DOHH2 (cell line): ENCODE measurements at regions not wholly inside any gene's neighbourhood (a gene's known extent, or its start where the extent isn't known, plus 50 kb on each side); places are given as distances from the start of the nearest gene placed in this dataset.

Experiments
- H3F3A ChIP-seq: fragments of 200-600 bp; sonication (generic), shearing (Covaris generic); 2 replicates; pipeline ENCODE4 v1.6.0; 2016; ENCODE audit warnings: antibody characterized with exemption, mild to moderate bottlenecking; ENCODE audit not compliant: control insufficient read depth, insufficient read depth
- H3K27ac ChIP-seq: fragments of 200-600 bp; sonication (generic); 2 replicates; pipeline ENCODE4 v1.5.1; 2014; ENCODE audit warnings: low read depth, mild to moderate bottlenecking, low read length, moderate library complexity
- H3K27me3 ChIP-seq: fragments of 200-600 bp; sonication (generic); 2 replicates; pipeline ENCODE4 v1.6.1; 2014; ENCODE audit warnings: mild to moderate bottlenecking, low read length, mixed read lengths; ENCODE audit not compliant: control insufficient read depth
- H3K36me3 ChIP-seq: fragments of 200-600 bp; sonication (generic); 2 replicates; pipeline ENCODE4 v1.6.1; 2014; ENCODE audit warnings: mild to moderate bottlenecking, low read length, moderate library complexity, mixed read lengths; ENCODE audit not compliant: control insufficient read depth
- H3K4me1 ChIP-seq: fragments of 200-600 bp; sonication (generic); 2 replicates; pipeline ENCODE4 v1.6.1; 2014; ENCODE audit warnings: mild to moderate bottlenecking, low read length, mixed read lengths; ENCODE audit not compliant: control insufficient read depth
- H3K4me2 ChIP-seq: fragments of 200-600 bp; sonication (generic); 2 replicates; pipeline ENCODE4 v1.6.0; 2014; ENCODE audit warnings: mild to moderate bottlenecking, low read length, moderate library complexity
- H3K4me3 ChIP-seq: fragments of 200-600 bp; sonication (generic); 2 replicates; pipeline ENCODE4 v1.5.1; 2014; ENCODE audit warnings: mild to moderate bottlenecking, low read length, mixed read lengths
- H3K79me2 ChIP-seq: fragments of 200-600 bp; sonication (generic); 2 replicates; pipeline ENCODE4 v1.6.1; 2014; ENCODE audit warnings: mild to moderate bottlenecking, low read length, mixed read lengths; ENCODE audit not compliant: control insufficient read depth
- H3K9me2 ChIP-seq: fragments of 200-600 bp; sonication (generic); replicated peaks from 2 replicates; pipeline ENCODE4 v1.6.1; 2014; ENCODE audit warnings: mild to moderate bottlenecking, low read length, mixed read lengths; ENCODE audit not compliant: control insufficient read depth
- H3K9me3 ChIP-seq: fragments of 200-600 bp; sonication (generic); 2 replicates; pipeline ENCODE4 v1.6.1; 2014; ENCODE audit warnings: antibody characterized with exemption, low read length, mixed read lengths; ENCODE audit not compliant: control insufficient read depth, insufficient read depth
- H4K20me1 ChIP-seq: fragments of 200-600 bp; sonication (generic); 2 replicates; pipeline ENCODE4 v1.6.0; 2014; ENCODE audit warnings: low read depth, mild to moderate bottlenecking, antibody characterized with exemption, low read length, moderate library complexity; ENCODE audit not compliant: control insufficient read depth, insufficient read depth
- EZH2phosphoT487 ChIP-seq: fragments of 200-600 bp; sonication (generic); IDR thresholded peaks from 2 replicates; pipeline ENCODE4 v1.6.1; 2017; ENCODE audit warnings: borderline replicate concordance, mild to moderate bottlenecking, antibody characterized with exemption, low read length, moderate library complexity, mixed read lengths
- TF ChIP-seq, protein P1 (sequence below): fragments of 200-600 bp; sonication (generic); IDR thresholded peaks from one replicate; pipeline ENCODE4 v1.5.1; 2014; ENCODE audit warnings: antibody characterized with exemption, mild to moderate bottlenecking, low read depth, low read length; ENCODE audit not compliant: poor library complexity, severe bottlenecking

- TF ChIP-seq, protein P1, sequence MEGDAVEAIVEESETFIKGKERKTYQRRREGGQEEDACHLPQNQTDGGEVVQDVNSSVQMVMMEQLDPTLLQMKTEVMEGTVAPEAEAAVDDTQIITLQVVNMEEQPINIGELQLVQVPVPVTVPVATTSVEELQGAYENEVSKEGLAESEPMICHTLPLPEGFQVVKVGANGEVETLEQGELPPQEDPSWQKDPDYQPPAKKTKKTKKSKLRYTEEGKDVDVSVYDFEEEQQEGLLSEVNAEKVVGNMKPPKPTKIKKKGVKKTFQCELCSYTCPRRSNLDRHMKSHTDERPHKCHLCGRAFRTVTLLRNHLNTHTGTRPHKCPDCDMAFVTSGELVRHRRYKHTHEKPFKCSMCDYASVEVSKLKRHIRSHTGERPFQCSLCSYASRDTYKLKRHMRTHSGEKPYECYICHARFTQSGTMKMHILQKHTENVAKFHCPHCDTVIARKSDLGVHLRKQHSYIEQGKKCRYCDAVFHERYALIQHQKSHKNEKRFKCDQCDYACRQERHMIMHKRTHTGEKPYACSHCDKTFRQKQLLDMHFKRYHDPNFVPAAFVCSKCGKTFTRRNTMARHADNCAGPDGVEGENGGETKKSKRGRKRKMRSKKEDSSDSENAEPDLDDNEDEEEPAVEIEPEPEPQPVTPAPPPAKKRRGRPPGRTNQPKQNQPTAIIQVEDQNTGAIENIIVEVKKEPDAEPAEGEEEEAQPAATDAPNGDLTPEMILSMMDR = no peak
- no peak for TF ChIP-seq EZH2phosphoT487
- Histone ChIP-seq H3K4me2 (no peak overlapping the region), H3K36me3 (no peaks in the 10 kb centered on the region), H3K79me2 (no peaks in the 10 kb centered on the region), H4K20me1 (no peaks in the 10 kb centered on the region), H3K27me3 (no peaks in the 10 kb centered on the region), H3F3A (no peaks in the 10 kb centered on the region), H3K27ac (no peak overlapping the region), H3K9me2 (no peaks in the 10 kb centered on the region), H3K9me3 (no peaks in the 10 kb centered on the region; the same call in 1 of the 2 replicates), H3K4me1 (no peaks in the 10 kb centered on the region), H3K4me3 (no peak overlapping the region)
Observed at GRCh38 chr2:239738159-239738558, 287.0 kb downstream of the NDUFA10 start.

DNA sequence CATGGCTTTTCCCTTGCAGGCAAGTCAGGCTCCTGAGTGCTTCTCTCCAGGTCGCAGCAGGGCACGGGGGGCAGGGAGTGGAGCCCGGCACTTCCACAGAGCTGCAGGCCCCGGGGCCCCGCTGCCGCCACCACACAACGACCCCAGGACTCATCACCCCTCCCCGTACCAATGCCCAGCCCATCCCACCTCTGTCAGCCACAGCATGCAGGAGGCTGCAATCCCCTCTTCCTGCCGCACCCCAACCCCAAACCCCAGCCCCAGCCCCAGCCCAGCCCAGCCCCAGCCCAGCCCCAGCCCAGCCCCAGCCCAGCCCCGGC is 288.0 kb downstream of the NDUFA10 start:
- TF ChIP-seq, protein P1 = no peak
- TF ChIP-seq EZH2phosphoT487 = no peak
- Histone ChIP-seq H3K79me2 (no peaks in the 10 kb centered on the region), H3K27me3 (no peaks in the 10 kb centered on the region), H3K9me3 (no peaks in the 10 kb centered on the region; the same call in 1 of the 2 replicates), H3K36me3 (no peaks in the 10 kb centered on the region), H4K20me1 (no peaks in the 10 kb centered on the region), H3K9me2 (no peaks in the 10 kb centered on the region), H3F3A (no peaks in the 10 kb centered on the region), H3K4me1 (no peaks in the 10 kb centered on the region), H3K4me2 (no peak overlapping the region), H3K4me3 (no peak overlapping the region), H3K27ac (no peak overlapping the region)

DNA sequence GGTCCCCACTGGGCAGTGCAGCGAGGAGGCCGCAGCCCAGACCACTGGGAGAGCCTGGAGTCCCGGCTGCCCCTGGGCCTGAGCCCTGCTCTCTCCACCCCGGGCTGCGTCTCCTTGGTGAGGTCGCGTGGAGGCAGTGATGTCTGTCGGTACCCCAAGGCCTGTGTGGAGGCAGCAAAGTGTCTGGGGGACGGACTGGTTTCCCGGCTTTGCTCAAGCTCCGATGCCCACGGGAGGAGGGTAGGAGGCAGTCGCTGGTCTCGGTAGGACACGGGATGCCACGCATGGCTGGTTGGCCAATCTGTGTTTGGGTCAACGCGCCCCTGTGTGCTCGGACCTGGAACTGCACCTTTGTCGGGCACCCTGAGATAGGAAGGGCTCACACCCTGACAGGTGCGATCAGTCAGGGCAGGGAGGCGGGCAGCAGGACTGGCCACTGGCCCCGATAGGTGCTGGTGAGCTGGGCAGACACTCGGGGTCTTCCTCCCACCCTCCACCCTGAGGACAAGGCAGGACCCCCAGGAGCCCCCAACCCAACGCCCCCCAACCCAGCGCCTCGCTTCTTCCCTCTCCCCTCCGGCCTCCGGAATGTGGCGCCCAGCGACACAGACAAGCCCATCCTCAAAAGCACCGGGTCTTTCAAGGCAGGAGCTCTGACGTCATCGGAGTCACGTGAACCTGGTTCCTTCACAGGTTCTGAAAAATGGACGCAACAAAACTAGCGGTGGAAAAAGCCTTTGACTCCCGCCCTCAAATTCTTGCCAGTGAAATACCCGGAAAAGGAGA is 288.6 kb downstream of the NDUFA10 start:
- H3K79me2 ChIP-seq = no peaks in the 10 kb centered on the region
- no peak overlapping the region for H3K4me3 ChIP-seq
- H3K9me3 ChIP-seq = no peaks in the 10 kb centered on the region; the same call in 1 of the 2 replicates
- no peaks in the 10 kb centered on the region for H4K20me1 ChIP-seq
- no peak overlapping the region for H3K27ac ChIP-seq
- no peaks in the 10 kb centered on the region for H3F3A ChIP-seq
- no peaks in the 10 kb centered on the region for H3K4me1 ChIP-seq
- no peaks in the 10 kb centered on the region for H3K9me2 ChIP-seq
- H3K27me3 ChIP-seq = no peaks in the 10 kb centered on the region
- TF ChIP-seq, protein P1 = no peak
- no peak for TF ChIP-seq EZH2phosphoT487
- H3K36me3 ChIP-seq = no peaks in the 10 kb centered on the region
- H3K4me2 ChIP-seq = no peak overlapping the region
